SK-MEL-5 (cell line): ENCODE measurements at regions not wholly inside any gene's neighbourhood (a gene's known extent, or its start where the extent isn't known, plus 50 kb on each side); places are given as distances from the start of the nearest gene placed in this dataset.

ENCODE experiments used
- DNase-seq: peaks from one replicate; pipeline ENCODE4 v3.0.0-alpha.2; 2016; ENCODE audit warnings: low read depth, low spot score
- in situ Hi-C: cut with HindIII; loops from 2 replicates; pipeline ENCODE4 v1.10.0; 2016; ENCODE audit warnings: low sequenced_read_pairs, high pct_unique_total_duplicates, low pct_unique_long_range_greater_than_20kb

DNA sequence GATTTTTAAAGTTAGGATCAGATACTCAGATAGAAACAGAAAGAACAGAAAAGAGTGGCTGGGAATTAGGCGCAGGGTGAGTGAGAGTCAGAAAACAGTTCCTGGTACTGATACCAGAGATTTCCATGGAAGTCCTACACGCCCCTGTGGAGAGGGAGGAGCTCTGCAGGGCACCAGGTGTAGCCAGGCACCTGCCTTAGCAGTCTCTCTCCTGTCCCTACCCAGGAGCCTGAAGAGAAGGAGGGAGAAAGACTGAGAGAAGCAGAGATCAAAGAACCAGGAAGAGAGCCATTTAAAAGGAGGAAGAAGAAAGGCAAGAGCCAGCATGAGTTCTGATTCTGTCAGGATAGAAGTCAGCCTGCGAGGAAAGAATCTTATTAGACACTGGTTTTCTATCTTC, 65.0 kb downstream of the CBLN1 start:
- no peak for DNase-seq
- in situ Hi-C loops = no loop called here

DNA sequence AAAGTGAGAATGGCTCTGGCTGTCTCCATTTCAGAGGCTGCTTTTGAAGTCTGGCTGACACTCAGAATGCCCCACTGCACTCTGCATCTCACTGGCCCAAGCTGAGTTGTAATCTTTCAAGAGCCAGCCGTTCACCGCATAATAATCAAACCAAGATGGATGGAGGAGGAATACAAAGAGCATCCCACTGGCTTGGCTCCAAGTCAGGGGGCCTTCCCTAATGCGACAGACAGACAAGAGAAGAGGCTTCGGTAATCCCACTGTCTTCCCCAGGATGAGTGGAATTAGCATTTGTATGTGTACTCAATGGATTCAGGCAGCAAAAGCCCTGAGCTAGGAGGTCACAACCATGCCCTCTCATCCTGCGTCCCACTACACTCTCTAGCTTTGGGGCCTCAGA, 68.0 kb downstream of the CBLN1 start:
- in situ Hi-C loops = no loop called here
- DNase-seq = no peak

DNA sequence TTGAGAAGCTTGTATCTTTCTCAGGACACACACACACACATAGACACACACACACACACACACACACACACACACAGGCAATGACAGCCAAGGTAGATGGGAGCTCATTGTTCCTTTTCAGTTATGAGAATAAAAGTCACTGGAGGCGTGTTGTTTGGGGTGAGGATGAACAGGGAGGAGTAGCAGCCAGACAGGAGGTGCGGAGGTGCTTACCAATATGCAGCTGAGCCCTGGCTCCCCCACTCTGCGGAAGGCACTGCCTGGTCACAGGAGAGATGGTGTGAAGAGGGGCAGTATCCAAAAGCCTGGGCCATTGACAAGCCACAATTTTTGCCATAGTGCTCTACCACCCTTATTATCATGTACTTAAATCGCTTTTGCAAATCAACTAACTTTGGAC, 77.4 kb downstream of the CBLN1 start:
- in situ Hi-C loops = no loop called here
- no peak for DNase-seq

DNA sequence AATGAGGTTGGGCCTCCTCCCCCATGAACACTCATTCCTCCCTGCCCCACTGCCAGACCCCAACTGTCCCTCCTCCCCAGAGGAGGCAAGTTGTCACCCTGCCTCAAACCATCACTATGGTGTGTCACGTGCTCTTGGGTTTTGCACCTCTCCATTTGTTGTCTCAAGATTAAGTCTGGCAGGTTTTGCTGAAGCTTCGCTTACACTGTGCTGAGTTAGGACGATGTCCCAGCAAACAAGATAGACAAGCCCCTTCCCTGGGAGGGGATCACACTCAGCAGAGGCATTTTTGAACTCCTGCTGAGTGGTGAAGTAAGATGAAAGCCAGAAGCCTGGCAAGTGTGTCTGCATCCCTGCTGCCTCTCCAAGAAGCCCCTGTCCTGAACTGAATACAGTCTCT, 78.3 kb downstream of the CBLN1 start:
- in situ Hi-C loops = no loop called here
- DNase-seq = no peak

DNA sequence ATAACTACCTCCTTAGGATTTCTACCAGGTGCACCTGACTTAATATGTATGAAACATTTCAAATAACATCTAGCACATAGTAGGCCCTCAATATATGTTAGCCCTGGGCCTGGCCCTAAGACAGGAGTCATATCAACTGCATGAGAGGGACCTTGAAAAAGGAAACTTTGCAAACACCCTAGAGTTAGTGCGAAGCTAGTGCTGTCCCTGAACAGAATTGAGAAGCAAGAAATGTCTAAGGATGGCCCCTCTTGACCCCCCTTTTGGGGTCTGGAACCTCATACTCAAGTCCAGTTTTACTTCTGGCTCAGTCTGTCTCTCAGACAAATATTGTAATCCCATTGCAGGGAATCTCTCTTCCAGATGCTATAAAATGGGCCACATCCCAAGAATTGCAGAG, 80.5 kb downstream of the CBLN1 start:
- in situ Hi-C loops = no loop called here

DNA sequence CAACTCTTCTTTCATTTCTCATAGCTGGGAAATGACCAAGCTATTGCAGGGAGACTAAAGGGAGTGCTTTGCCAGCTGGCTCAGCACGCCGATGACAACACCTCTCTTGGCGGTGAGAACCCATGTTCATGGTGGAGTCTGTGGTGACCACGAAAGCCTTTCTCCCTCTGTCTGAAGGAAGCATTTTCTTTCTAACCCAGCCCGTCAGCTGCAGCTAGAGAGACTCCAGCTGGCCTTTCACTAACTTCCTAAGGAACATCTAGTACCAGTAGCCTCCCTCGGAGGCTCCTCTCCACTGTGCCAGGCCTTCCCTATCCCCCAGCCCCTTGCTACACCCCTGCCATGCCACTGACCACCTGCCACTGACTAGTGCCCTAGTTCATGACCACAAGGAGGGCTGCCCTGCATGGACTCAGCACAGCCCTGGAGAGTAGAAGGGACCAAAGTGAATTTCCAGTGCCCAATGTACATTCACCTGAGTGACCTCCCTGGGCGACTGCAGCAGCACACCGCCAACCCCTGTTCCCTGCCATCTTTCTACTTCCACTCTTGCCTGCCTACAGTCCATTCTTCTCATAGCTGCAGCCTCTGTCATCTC, 81.3 kb downstream of the CBLN1 start:
- DNase-seq = no peak
- in situ Hi-C loops = no loop called here

More for the DNA sequence above, 80.5 kb downstream of the CBLN1 start:
- no peak for DNase-seq

DNA sequence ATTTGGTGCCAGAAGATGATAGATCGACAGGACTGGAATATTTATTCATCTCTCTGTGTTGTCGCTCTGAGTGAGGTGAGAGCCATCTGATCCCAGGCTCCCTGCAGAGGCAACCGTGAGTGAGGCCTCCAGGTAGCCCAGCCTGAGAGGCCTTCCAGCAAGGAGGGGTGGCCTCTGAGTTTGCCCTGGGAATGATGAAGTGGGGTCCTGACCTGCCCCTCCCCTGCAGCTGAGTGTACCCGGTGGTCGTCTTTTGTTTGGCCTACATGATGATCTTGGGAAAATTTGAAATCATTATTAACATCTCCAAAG, 86.4 kb downstream of the CBLN1 start:
- no peak for DNase-seq
- in situ Hi-C loops = no loop called here

DNA sequence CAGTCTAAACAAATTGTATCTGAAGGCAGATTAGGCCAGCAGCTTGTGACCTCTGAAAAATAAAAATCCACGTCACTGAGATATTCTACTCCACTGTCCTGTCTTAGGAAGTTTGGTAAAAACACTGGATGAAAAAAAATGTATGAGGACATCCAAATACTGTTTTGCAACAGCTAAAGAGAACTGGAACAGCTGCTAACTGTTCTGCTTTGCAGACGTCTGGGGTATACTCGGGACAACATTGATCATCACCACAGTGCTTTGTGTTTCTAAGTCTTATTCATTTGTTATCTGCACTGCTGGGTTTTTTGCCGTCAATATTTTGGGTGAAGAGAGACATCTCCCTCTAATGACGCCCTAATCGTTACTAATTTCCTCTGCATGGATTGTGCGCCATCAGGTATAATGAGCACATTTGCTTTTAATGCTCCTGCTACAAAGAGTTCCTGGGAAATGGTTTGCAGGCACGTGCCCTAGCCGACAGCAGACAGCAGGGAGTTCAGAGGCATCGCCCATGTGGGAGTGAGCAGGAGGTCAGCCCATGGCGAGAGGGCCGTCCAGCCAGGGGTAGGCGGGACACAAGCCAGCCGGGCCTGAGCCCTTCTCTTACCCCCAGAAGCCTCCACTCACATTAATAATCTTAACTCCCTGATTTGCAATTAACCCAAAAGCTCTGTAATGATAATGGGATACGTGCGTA, 87.0 kb downstream of the CBLN1 start:
- DNase-seq = no peak
- in situ Hi-C loops = no loop called here

DNA sequence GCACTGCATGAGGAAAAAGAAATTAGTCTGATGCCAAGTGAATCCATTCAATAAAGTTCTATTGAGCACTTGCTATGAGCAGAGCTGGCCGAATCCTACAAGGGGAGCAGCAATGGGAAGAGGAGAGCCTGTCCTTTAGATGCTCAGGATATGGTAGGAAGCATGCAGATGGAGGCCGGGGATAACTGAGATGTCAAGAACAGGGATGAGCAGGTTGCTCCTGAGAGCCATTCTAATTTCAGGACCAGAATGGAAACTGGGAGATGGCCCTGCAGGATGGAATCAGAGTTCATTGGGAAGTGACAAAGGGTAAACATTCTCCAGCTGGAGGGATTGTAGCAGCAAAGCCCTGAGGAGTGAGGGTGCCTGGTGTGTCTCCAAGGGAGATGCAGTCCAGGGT, 88.0 kb downstream of the CBLN1 start:
- no peak for DNase-seq
- in situ Hi-C loops = no loop called here

DNA sequence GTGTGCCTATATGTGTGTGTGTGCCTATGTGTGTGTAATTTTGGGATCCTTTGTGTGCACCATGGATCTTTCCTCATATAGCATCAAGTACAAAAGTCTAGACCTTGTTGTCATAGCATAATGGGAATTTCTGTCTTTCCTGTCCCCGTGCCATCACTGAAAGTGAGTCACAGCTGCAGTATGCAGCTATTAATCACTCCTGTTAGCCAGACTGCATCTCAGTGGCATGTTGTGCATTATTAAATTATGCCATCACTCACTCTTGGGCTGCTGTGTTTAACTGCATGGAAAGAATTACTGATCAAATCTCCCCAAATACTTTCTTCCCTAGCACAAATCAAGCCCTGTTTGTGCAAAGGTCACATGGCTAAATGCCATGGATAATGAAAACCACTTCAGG, 92.4 kb downstream of the CBLN1 start:
- DNase-seq = no peak

DNA sequence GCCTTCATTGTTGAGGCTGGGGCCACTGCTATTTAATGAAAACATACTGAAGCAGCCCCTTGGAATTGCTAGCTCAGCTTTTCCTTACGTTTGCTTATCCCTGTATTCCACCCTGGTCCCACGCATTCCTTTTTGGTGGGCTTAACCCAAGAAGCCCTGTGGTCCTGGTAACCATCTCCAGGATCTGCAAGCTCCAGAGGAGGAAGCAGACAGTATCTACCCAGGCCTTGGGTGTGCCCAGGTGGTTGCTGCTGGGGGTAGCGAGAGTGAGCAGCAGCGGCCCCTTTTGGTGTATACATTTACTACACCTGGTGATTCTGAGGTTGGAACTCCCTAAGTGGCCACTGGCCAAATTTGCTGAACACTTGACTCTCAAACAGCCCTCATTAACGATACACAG, 97.7 kb downstream of the CBLN1 start:
- in situ Hi-C loops = no loop called here
- DNase-seq = peak; percentile 45

More for the DNA sequence above, 92.4 kb downstream of the CBLN1 start:
- in situ Hi-C loops = no loop called here

DNA sequence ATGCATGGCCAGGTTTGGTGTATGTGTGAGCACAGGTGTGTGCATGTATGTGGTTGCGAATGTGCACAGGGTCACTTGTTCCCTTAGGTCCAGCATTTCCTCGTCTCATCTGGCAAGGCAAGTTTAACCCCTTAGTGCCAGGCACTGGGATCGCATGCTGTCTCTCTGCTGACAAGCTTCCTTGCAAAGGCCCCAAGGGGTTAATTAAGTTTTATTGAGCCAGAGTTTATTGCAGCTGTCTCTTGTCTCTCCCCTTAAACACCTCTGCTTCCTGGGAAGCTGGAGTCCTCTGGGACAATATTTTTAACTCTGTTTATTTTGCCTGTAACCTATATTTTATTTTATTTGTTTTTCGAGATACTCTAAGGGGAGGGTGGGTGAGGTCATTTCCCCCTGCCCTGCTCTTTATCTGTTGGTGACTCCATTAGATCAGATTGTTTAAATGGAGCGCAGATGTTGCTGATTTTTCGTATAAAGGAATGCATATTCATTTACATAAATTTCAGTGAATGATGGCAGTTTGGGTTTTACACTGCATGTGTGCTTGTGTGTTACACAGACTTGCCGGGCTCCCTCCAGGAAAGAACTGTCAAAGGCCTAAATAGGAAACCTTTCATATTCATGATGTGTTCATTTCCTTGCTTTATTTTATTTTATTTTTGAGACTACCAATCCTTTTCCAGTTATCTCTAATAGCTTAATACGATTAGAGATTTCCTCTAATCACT, 99.7 kb downstream of the CBLN1 start:
- in situ Hi-C loops = no loop called here
- DNase-seq = no peak

DNA sequence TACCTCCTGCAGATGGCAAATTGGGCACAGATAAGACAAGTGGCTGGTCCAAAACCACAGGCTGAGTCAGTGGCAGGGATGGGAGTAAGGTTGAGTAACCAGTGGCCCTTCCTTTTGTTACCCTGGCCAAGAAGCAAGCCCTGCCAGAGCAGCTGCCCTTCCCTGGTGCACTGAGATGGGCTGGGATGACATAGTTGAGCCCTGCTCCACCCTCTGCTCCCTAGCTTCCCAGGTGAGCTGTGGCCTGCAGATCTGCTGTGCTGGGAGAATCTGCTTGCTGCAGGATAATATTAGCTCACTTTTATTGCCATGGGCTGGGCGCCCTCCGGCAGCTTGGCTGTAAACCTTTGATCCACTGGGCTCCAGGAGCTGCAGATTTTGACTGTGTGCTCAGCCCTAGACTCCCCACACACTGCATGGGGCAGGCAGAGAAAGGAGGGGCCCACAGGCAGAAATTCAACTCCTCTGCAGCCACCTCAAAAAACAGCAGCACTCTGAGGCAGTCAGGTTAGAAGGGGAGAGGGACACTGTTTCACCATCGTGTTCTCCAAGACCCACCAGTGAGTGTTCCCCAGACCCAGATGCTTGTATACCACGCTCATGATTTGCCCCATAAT, 101.8 kb downstream of the CBLN1 start:
- in situ Hi-C loops = no loop called here

DNA sequence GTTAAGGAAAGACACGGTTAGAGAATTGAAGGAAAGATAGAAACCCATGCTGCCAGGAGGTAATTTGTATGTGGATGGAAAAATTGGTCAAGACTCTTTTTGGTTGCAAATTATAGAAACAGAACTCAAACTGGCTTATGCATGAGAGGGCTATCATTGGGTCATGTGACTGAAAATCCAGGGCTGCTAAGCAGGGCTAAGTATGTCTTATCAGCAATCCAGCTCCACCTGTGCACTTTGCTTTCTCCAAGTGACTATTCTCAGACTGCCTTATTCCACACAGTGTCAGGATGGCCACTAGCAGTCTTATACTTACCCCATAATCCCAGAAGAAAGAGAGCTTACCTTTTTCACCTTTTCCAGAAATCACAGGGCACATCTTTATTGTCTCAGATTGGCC, 113.5 kb downstream of the CBLN1 start:
- no peak for DNase-seq
- in situ Hi-C loops = no loop called here

More for the DNA sequence above, 101.8 kb downstream of the CBLN1 start:
- DNase-seq = no peak

DNA sequence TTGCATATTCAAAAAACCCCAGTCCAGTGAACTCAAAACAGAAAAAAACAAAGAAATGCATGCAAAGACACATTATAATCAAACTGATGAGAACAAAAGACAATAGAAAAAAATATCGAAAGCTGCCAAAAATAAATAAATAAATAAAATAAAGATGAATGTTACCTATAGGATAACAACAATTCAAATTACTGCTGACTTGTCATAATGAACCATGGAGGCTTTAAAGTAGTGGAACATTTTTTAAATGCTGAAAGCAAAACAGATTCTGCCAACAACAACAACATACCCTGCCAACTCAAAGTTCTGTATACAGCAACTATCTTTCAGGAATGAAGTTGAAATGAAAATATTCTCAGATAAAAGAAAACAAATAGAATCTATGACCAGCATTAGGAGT, 116.6 kb downstream of the CBLN1 start:
- in situ Hi-C loops = no loop called here
- DNase-seq = no peak

DNA sequence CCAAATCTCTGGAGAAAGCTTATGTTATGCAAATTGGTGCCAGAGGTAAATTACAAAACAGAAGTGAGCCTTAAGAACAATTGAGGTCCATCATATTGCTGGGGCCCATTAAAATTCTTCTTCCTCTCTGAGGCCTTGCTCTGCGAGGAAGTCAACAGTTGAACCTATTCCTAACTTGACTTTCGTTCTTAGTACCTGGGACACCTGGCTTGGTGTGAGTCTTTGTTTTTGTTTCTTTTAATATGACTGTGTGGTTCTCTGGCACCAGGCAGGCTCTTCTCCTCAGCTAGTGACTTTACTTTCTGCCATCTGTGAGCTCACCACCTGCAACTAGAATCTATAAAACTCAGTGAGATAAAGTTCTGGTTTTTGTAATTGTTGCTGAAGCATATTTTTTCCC, 120.4 kb downstream of the CBLN1 start:
- no peak for DNase-seq
- in situ Hi-C loops = no loop called here

DNA sequence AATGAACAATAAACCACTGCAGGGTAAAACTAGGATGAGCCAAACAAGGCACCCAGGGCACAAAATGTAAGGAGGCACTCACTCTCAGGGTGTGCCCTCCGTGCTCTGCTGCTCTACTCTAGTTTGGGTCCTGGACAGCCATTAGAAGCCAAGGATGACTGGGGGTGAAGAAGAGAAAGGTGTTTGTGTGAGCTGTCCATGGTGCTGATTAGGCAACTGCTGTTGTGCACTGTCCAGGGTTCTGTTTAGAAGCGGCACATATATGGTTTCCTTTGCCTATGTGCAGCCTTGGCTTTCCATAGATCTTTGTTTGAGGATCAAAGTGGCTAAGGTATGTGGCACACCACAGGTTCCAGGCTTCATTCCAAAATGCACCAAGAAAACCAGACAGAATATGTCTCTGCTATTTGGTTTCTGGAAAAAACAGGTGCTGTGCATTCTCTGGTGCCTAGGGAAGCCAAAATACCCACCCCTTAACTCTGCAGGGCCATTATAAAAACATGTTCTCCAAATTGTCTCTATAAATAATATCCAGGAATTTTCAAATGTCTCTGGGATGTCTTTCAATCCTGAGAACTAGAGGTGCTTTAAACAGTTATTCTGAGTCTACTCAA, 123.5 kb downstream of the CBLN1 start:
- in situ Hi-C loops = no loop called here
- peak; percentile 9 for DNase-seq

DNA sequence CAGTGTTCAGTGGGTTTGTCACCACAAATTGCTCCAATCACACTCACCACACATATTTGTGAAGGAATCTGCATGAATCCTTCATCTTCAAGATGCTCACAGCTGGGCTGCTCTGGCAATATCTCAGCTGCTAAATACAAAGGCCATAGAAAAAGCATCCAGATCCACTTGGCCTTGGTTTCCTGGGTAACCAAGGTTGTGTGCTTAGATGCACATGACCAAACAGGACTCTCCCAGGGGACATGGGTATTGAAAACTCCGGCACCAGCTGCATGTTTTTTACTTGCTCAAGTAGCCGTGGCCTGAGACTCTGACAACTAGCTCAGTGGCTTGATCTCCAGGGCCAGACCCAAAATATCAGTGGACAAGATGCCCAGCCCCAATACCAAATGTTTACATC, 131.3 kb downstream of the CBLN1 start:
- DNase-seq = no peak
- in situ Hi-C loops = no loop called here
